Thoracic aorta (tissue), 2 donors: ENCODE measurements at regions not wholly inside any gene's neighbourhood (a gene's known extent, or its start where the extent isn't known, plus 50 kb on each side); places are given as distances from the start of the nearest gene placed in this dataset.

ENCODE experiments used
- ATAC-seq: fragments of 150-250 bp; one replicate; pipeline ENCODE4 v1.8.0; 2017; ENCODE audit warnings: low read depth; ENCODE audit not compliant: insufficient number of reproducible peaks, low FRiP score
- DNase-seq: peaks from one replicate; pipeline ENCODE4 v3.0.0-alpha.2; 2020; ENCODE audit warnings: low spot score
- H3K27ac ChIP-seq, 2 donors: fragments of 200-600 bp; sonication (generic); 1 replicate in 1 of 2; 2 replicates in 1 of 2; pipeline ENCODE4 v1.5.1; 2016; ENCODE audit warnings: mild to moderate bottlenecking in 2 of 2, moderate library complexity in 2 of 2
- H3K27me3 ChIP-seq: fragments of 200-600 bp; sonication (generic); replicated peaks from 2 replicates; pipeline ENCODE4 v1.6.0; 2016; ENCODE audit warnings: mild to moderate bottlenecking; ENCODE audit not compliant: insufficient read depth
- H3K36me3 ChIP-seq: fragments of 200-600 bp; sonication (generic); one replicate; pipeline ENCODE4 v1.5.1; 2016
- H3K4me1 ChIP-seq, 2 donors: fragments of 200-600 bp; sonication (generic); 1 replicate in 1 of 2; 2 replicates in 1 of 2; pipeline versions ENCODE4 v1.5.1 to v1.6.0; 2016; ENCODE audit warnings: low read depth in 2 of 2, mild to moderate bottlenecking in 1 of 2; ENCODE audit not compliant: control insufficient read depth in 1 of 2
- H3K4me3 ChIP-seq: fragments of 200-600 bp; sonication (generic); 2 replicates; pipeline ENCODE4 v1.5.1; 2016; ENCODE audit warnings: mild to moderate bottlenecking
- H3K9me3 ChIP-seq: fragments of 200-600 bp; sonication (generic); 2 replicates; pipeline ENCODE4 v1.5.1; 2016
- TF ChIP-seq, protein P1 (sequence below): fragments of 200-600 bp; sonication (generic); IDR thresholded peaks from one replicate; pipeline ENCODE4 v1.5.1; 2019; ENCODE audit warnings: antibody characterized with exemption

DNA sequence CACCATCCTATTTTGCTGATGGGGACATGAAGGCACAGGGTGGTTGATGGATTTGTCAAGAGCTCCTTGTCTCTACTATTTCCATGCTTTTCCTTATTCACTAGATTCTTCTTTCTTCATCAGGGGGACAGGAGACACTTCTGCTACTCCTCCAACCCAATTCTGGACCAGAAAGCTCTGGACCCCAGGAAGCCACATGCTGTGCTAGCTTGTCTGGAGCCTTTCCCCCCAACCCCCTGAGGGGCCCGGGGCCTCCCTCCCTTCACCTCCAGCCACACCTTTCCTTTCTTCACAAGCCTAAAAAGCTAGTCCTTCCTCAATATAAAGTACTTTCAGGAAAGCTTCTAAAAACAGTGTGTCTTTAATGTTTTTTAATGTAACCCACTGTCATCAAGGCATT is 75.1 kb upstream of the CAPRIN2 start:
- DNase-seq: no peak
- no peak for ATAC-seq

DNA sequence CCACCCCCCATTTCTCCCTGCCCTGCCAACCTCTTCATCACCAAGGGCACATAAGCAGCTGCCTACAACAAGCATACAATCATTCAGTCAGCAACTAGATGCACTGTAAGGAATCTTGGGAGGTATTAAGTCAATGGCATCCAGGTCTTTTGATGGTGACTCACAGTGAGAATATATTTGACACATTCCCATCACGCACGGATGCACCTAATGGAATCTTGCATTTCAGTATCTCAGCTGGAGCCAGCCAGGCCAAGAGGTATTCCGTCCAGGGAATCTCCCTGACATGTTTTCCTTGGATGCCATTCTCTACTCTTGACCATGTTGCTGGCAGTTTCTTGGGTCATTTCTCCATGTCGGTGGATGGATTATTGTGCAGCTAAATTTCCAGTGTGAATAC is 73.9 kb upstream of the CAPRIN2 start:
- Histone ChIP-seq H3K9me3 (no peaks in the 10 kb centered on the region), H3K27ac (no peak overlapping the region), H3K27me3 (no peaks in the 10 kb centered on the region), H3K4me3 (no peak overlapping the region), H3K36me3 (no peaks in the 10 kb centered on the region), H3K4me1 (no peaks in the 10 kb centered on the region)
- TF ChIP-seq, protein P1, sequence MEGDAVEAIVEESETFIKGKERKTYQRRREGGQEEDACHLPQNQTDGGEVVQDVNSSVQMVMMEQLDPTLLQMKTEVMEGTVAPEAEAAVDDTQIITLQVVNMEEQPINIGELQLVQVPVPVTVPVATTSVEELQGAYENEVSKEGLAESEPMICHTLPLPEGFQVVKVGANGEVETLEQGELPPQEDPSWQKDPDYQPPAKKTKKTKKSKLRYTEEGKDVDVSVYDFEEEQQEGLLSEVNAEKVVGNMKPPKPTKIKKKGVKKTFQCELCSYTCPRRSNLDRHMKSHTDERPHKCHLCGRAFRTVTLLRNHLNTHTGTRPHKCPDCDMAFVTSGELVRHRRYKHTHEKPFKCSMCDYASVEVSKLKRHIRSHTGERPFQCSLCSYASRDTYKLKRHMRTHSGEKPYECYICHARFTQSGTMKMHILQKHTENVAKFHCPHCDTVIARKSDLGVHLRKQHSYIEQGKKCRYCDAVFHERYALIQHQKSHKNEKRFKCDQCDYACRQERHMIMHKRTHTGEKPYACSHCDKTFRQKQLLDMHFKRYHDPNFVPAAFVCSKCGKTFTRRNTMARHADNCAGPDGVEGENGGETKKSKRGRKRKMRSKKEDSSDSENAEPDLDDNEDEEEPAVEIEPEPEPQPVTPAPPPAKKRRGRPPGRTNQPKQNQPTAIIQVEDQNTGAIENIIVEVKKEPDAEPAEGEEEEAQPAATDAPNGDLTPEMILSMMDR: no peak
- DNase-seq (no peak), ATAC-seq (no peak)

More for the DNA sequence above, 75.1 kb upstream of the CAPRIN2 start:
- no peak overlapping the region for H3K27ac ChIP-seq
- H3K4me3 ChIP-seq: no peak overlapping the region
- no peaks in the 10 kb centered on the region for H3K4me1 ChIP-seq
- H3K36me3 ChIP-seq: no peaks in the 10 kb centered on the region
- TF ChIP-seq, protein P1: no peak
- no peaks in the 10 kb centered on the region for H3K27me3 ChIP-seq
- no peaks in the 10 kb centered on the region for H3K9me3 ChIP-seq

DNA sequence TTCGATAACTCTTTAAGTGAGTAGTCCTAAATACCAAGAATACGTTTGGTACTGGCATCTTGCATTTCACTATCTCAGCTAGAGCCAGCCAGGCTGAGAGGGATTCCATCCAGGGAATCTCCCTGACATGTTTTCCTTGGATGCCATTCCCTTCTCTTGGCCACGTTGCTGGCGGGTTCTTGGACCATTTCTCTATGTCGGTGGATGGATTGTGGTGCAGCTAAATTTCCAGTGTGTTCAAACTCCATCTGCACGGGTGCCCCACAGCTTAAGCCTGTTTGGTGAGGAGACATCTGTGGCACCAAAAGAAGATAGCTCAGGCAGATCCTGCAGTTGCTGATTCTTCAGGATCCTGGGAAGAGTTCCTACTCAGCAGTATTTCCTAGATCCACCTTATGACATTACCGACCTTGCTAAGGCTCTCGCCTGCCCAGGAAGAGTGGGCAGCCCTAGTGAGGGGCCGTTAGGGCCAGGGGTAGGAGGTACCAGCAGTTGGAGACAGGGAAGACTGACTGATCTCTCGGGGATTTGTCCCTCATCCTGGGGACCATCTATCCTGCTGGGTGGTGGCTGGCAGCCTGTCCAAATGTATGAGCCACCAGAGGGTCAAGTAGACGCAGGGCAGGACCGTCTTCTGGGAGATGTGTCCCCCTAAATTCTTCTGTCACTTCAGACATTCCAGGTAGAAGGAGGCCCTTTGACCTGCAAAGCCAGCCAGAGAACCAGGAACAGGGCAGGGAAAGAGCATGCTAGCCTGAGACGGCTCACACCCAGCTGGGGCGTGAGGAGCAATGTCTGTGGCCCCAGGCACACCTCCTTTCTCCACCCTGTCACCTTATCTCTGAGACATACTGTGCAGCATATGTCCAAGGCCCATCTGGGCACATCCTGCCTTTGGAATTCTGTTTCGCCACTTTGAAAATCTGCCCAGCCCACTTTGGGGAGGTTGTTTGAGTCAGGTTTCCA is 72.6 kb upstream of the CAPRIN2 start:
- Histone ChIP-seq H3K4me3 (no peak overlapping the region), H3K27ac (no peak overlapping the region), H3K9me3 (no peaks in the 10 kb centered on the region), H3K4me1 (peaks cover 3 to 7% of the 10 kb centered on the region in 2 donors), H3K27me3 (no peaks in the 10 kb centered on the region), H3K36me3 (no peaks in the 10 kb centered on the region)
- DNase-seq (no peak), ATAC-seq (no peak)
- TF ChIP-seq, protein P1: no peak

DNA sequence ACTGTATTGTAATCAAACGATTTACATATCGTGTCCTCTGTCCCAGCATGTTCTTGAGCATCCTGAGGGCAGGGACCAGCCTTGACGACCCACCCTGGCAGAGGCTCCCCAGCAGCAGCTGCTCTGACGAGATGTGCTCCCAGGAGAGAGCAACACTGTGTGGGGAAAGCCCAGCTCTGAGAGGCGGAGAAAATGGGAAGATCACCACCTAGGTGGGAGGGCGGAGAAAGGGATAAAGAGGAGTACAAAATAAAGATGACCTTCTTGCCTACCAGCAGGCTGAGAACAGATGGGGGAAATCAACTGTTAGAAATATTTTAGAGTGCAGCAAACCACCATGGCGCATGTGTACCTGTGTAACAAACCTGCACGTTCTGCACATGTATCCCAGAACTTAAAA is 71.5 kb upstream of the CAPRIN2 start:
- DNase-seq: no peak
- TF ChIP-seq, protein P1: no peak
- H3K9me3 ChIP-seq: no peaks in the 10 kb centered on the region
- H3K36me3 ChIP-seq: no peaks in the 10 kb centered on the region
- H3K4me1 ChIP-seq: peaks cover 3 to 10% of the 10 kb centered on the region in 2 donors
- H3K4me3 ChIP-seq: no peak overlapping the region
- ATAC-seq: no peak
- H3K27me3 ChIP-seq: no peaks in the 10 kb centered on the region
- no peak overlapping the region for H3K27ac ChIP-seq

DNA sequence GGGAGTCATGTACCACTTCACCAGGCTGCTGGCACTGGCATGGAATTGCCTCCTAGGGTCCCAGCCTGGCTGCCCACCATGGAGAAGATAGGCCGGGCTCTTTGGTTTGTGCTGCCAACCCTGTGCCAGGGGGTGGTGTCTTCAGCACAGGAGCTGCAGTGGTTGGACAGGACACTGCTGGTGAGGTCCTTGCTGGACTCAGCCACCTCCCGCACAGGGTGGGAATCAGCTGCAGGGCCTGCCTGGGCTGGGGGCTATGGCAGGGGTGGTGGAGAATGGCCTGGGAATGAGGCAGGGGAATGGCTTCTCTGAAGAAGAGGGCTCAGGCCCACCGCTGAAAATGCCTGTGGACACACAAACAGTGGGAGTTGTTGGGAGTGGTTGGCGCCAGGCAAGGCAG is 70.6 kb upstream of the CAPRIN2 start:
- no peaks in the 10 kb centered on the region for H3K9me3 ChIP-seq
- TF ChIP-seq, protein P1: no peak
- no peaks in the 10 kb centered on the region for H3K27me3 ChIP-seq
- DNase-seq (no peak), ATAC-seq (no peak)
- H3K27ac ChIP-seq: no peak overlapping the region
- no peak overlapping the region for H3K4me3 ChIP-seq
- no peaks in the 10 kb centered on the region for H3K36me3 ChIP-seq
- H3K4me1 ChIP-seq: peaks cover 3 to 10% of the 10 kb centered on the region in 2 donors
